PC-3 (cell line): ENCODE measurements at regions not wholly inside any gene's neighbourhood (a gene's known extent, or its start where the extent isn't known, plus 50 kb on each side); places are given as distances from the start of the nearest gene placed in this dataset.

Source experiments
- ATAC-seq: fragments of 200-7000 bp; cut with Tn5 transposase; 2 replicates; pipeline ENCODE4 v1.9.1; 2020; ENCODE audit warnings: mild to moderate bottlenecking, moderate library complexity
- BruUV-seq: library from RNA; stranded (reverse); fragments of 400-500 nt; replicated peaks from 2 replicates; lab custom pipeline; 2021; lab: Mats Ljungman, UMichigan
- CTCF ChIA-PET: fragments of 300-600 bp; sonication (Branson Sonifier 250); formaldehyde crosslinking; loops from one replicate; lab custom pipeline; 2022; ENCODE audit warnings: antibody characterized with exemption; lab: Charles Lee
- POLR2A ChIA-PET: fragments of 300-600 bp; sonication (Branson Sonifier 250); formaldehyde crosslinking; loops from one replicate; lab custom pipeline; 2022; ENCODE audit warnings: antibody characterized with exemption; ENCODE audit not compliant: unreplicated experiment; lab: Charles Lee
- DNase-seq: peaks from one replicate; pipeline ENCODE4 v3.0.0-alpha.2; 2015
- H2AFZ ChIP-seq: fragments of 300-600 bp; sonication (generic); 2 replicates; pipeline ENCODE4 v1.6.0; 2016; ENCODE audit warnings: antibody characterized with exemption, low read length
- H3F3A ChIP-seq: fragments of 300-600 bp; sonication (generic); one replicate; pipeline ENCODE4 v1.6.0; 2017; ENCODE audit warnings: antibody characterized with exemption, low read length, control low read depth, mild to moderate bottlenecking; ENCODE audit not compliant: unreplicated experiment
- H3K27ac ChIP-seq: fragments of 300-600 bp; sonication (generic); 2 replicates; pipeline ENCODE4 v1.5.1; 2016; ENCODE audit warnings: mild to moderate bottlenecking, low read length
- H3K27me3 ChIP-seq: fragments of 300-600 bp; sonication (generic); 2 replicates; pipeline ENCODE4 v1.6.1; 2016; ENCODE audit warnings: low read length, mixed read lengths
- H3K36me3 ChIP-seq: fragments of 300-600 bp; sonication (generic); 2 replicates; pipeline ENCODE4 v1.6.1; 2016; ENCODE audit warnings: low read depth, mixed run types, low read length, mixed read lengths
- H3K4me1 ChIP-seq: fragments of 300-600 bp; sonication (generic); 2 replicates; pipeline ENCODE4 v1.5.1; 2016; ENCODE audit warnings: low read length; ENCODE audit not compliant: insufficient read depth
- H3K4me2 ChIP-seq: fragments of 300-600 bp; sonication (generic); 2 replicates; pipeline ENCODE4 v1.6.0; 2016; ENCODE audit warnings: low read length
- H3K4me3 ChIP-seq: fragments of 300-600 bp; sonication (generic); 2 replicates; pipeline ENCODE4 v1.5.1; 2016; ENCODE audit warnings: mild to moderate bottlenecking, low read length, mixed read lengths
- H3K79me2 ChIP-seq: fragments of 300-600 bp; sonication (generic); 2 replicates; pipeline ENCODE4 v1.6.1; 2017; ENCODE audit warnings: low read length, mixed read lengths
- H3K9ac ChIP-seq: fragments of 300-600 bp; sonication (generic); 2 replicates; pipeline ENCODE4 v1.6.0; 2016; ENCODE audit warnings: mild to moderate bottlenecking, low read length
- H3K9me2 ChIP-seq: fragments of 300-600 bp; sonication (generic); replicated peaks from 2 replicates; pipeline ENCODE4 v1.6.1; 2016; ENCODE audit warnings: mixed run types, low read length, mixed read lengths
- H3K9me3 ChIP-seq: fragments of 300-600 bp; sonication (generic); 2 replicates; pipeline ENCODE4 v1.6.1; 2016; ENCODE audit warnings: low read length, mixed read lengths
- H4K20me1 ChIP-seq: fragments of 300-600 bp; sonication (generic); 2 replicates; pipeline ENCODE4 v1.6.1; 2016; ENCODE audit warnings: low read length, mixed read lengths
- EZH2 ChIP-seq: fragments of 300-600 bp; sonication (generic); IDR thresholded peaks from one replicate; pipeline ENCODE4 v1.6.1; 2017; ENCODE audit warnings: antibody characterized with exemption, mild to moderate bottlenecking, low read length; ENCODE audit not compliant: unreplicated experiment
- EZH2phosphoT487 ChIP-seq: fragments of 300-600 bp; sonication (generic); IDR thresholded peaks from 2 replicates; pipeline ENCODE4 v1.6.1; 2018; ENCODE audit warnings: mild to moderate bottlenecking, antibody characterized with exemption, low read length, borderline replicate concordance
- intact Hi-C: fragments of 100-400 bp; cut with micrococcal nuclease; formaldehyde crosslinking; loops from 2 replicates; pipeline ENCODE4 v1.9.0; 2023
- TF ChIP-seq, protein P1 (sequence below): fragments of 300-600 bp; sonication (generic); conservative IDR thresholded peaks from 2 replicates; pipeline ENCODE4 v1.5.1; 2017; ENCODE audit warnings: antibody characterized with exemption, low read depth, mild to moderate bottlenecking, low read length

GRCh38 chrX:10041383-10041782 is 74.2 kb downstream of the CLDN34 start:
- Histone ChIP-seq H3K9me2 (no peaks in the 10 kb centered on the region), H3K36me3 (peaks cover under 1% of the 10 kb centered on the region; the same call in 1 of the 2 replicates), H3K4me3 (no peak overlapping the region), H3K27ac (no peak overlapping the region), H3F3A (no peaks in the 10 kb centered on the region), H4K20me1 (no peaks in the 10 kb centered on the region), H2AFZ (no peak overlapping the region), H3K9me3 (no peaks in the 10 kb centered on the region), H3K9ac (no peak overlapping the region), H3K4me1 (peaks cover 8% of the 10 kb centered on the region; the same call in 1 of the 2 replicates), H3K79me2 (0 out of 2 replicates have a peak, but pooled peaks cover 10% of the 10 kb centered on the region), H3K4me2 (no peak overlapping the region), H3K27me3 (no peaks in the 10 kb centered on the region)
- DNase-seq, result no peak
- no TSS peak for BruUV-seq
- ATAC-seq, result no peak
- intact Hi-C loops, result no loop called here
- TF ChIP-seq EZH2 (no peak), EZH2phosphoT487 (no peak)
- TF ChIP-seq, protein P1, sequence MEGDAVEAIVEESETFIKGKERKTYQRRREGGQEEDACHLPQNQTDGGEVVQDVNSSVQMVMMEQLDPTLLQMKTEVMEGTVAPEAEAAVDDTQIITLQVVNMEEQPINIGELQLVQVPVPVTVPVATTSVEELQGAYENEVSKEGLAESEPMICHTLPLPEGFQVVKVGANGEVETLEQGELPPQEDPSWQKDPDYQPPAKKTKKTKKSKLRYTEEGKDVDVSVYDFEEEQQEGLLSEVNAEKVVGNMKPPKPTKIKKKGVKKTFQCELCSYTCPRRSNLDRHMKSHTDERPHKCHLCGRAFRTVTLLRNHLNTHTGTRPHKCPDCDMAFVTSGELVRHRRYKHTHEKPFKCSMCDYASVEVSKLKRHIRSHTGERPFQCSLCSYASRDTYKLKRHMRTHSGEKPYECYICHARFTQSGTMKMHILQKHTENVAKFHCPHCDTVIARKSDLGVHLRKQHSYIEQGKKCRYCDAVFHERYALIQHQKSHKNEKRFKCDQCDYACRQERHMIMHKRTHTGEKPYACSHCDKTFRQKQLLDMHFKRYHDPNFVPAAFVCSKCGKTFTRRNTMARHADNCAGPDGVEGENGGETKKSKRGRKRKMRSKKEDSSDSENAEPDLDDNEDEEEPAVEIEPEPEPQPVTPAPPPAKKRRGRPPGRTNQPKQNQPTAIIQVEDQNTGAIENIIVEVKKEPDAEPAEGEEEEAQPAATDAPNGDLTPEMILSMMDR, result no peak
- ChIA-PET CTCF (no interaction called here), POLR2A (no interaction called here)

DNA sequence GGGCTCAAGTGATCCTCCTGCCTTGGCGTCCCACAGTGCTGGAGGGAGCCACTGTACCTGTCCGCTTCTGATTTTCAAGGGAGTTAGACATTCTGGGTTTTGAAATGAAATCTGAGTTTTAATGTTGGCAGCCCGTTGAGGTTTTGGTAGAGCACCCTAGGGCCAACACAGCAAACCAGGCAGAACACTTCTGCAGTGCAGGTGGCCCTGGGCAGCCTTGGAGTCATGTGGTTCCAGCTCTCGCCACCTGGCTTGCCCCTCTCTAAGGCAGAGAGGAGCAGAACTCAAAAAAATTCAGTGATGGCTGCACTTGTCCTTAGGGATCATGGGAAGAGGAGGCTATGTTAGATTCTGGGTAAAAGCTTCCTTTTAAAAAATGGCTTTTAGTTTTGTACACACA is 74.9 kb downstream of the CLDN34 start:
- Histone ChIP-seq H3K4me1 (peaks cover 8% of the 10 kb centered on the region; the same call in 1 of the 2 replicates), H3F3A (no peaks in the 10 kb centered on the region), H3K36me3 (no peaks in the 10 kb centered on the region), H2AFZ (no peak overlapping the region), H3K79me2 (0 out of 2 replicates have a peak, but pooled peaks cover 10% of the 10 kb centered on the region), H3K27ac (no peak overlapping the region), H3K4me2 (no peak overlapping the region), H3K9me2 (no peaks in the 10 kb centered on the region), H4K20me1 (no peaks in the 10 kb centered on the region), H3K27me3 (no peaks in the 10 kb centered on the region), H3K4me3 (no peak overlapping the region), H3K9me3 (no peaks in the 10 kb centered on the region), H3K9ac (no peak overlapping the region)
- ChIA-PET POLR2A (no interaction called here), CTCF (no interaction called here)
- ATAC-seq (no peak), DNase-seq (no peak)
- intact Hi-C loops, result no loop called here
- no TSS peak for BruUV-seq
- TF ChIP-seq EZH2 (no peak), EZH2phosphoT487 (no peak)
- TF ChIP-seq, protein P1, result no peak

DNA sequence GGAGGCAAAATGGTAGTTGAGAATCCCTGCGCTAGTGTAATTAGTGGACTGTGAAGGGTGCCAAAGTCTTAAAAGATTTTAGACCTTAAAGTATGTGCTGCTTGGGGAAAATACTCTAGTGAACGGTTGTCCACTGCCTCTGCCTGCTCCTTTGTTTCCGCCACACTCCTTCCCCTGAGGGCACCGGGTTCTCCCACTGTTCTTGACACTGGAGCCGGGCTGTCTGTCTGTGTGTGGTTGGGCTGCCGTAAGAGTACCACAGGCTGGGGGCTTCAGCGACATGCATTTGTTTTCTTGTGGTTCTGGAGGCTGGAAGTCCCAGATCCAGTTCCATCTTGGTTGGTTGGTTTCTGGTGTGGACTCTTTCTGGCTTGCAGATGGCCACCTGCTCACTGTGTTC is 76.2 kb downstream of the CLDN34 start:
- no peak overlapping the region for H3K4me2 ChIP-seq
- no peak overlapping the region for H3K4me3 ChIP-seq
- H2AFZ ChIP-seq, result no peak overlapping the region
- BruUV-seq, result no TSS peak
- no peaks in the 10 kb centered on the region for H3K9me3 ChIP-seq
- H3F3A ChIP-seq, result no peaks in the 10 kb centered on the region
- CTCF ChIA-PET, result no interaction called here
- H3K27me3 ChIP-seq, result no peaks in the 10 kb centered on the region
- no peak overlapping the region for H3K9ac ChIP-seq
- intact Hi-C loops, result no loop called here
- POLR2A ChIA-PET, result interaction anchor here (0.5 kb wide), 1 partner anchor 136 kb away, joined by 4 read pairs; no protein-coding TSS in a partner anchor
- no peaks in the 10 kb centered on the region for H4K20me1 ChIP-seq
- ATAC-seq (no peak), DNase-seq (no peak)
- H3K36me3 ChIP-seq, result no peaks in the 10 kb centered on the region
- 0 out of 2 replicates have a peak, but pooled peaks cover 10% of the 10 kb centered on the region for H3K79me2 ChIP-seq
- H3K4me1 ChIP-seq, result peaks cover 8% of the 10 kb centered on the region; the same call in 1 of the 2 replicates
- H3K9me2 ChIP-seq, result no peaks in the 10 kb centered on the region
- no peak overlapping the region for H3K27ac ChIP-seq
- TF ChIP-seq EZH2, result no peak
- TF ChIP-seq, protein P1, result no peak
- TF ChIP-seq EZH2phosphoT487, result no peak
